MM.1S (cell line): ENCODE measurements at regions not wholly inside any gene's neighbourhood (a gene's known extent, or its start where the extent isn't known, plus 50 kb on each side); places are given as distances from the start of the nearest gene placed in this dataset.

ENCODE experiments used
- CTCF ChIP-seq: fragments of 300-600 bp; sonication (generic); IDR thresholded peaks from 2 replicates; pipeline ENCODE4 v1.5.1; 2016; ENCODE audit warnings: antibody characterized with exemption, low read length, mixed read lengths
- EZH2 ChIP-seq: fragments of 300-600 bp; sonication (generic); optimal IDR thresholded peaks from 2 replicates; pipeline ENCODE3; 2017; ENCODE audit warnings: low read depth, mild to moderate bottlenecking, antibody characterized with exemption, low read length, mixed read lengths

- TF ChIP-seq CTCF, result no peak
- TF ChIP-seq EZH2, result no peak
Observed at GRCh38 chr11:70501051-70501901, 102.9 kb downstream of the CTTN start.
